ENCODE measurements at regions not wholly inside any gene's neighbourhood (a gene's known extent, or its start where the extent isn't known, plus 50 kb on each side); places are given as distances from the start of the nearest gene placed in this dataset.

DNA sequence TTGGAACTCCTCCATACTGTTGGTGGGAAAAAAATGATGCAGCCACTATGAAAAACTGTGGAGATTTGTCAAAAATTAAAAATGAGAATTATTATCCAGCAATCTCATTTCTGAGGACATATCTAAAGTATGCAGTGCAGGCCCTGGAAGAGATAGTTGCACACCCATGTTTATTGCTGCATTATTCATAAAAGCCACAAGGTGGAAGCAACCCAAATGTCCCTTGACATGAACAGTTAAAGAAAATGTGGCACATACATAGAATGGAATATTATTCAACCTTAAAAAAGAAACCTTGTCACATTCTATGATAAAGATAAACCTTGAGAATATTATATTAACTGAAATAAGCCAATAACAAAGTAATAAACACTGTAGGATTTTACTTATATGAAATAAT, 80.9 kb upstream of the ARHGEF26 start:
- Histone ChIP-seq H3K4me3 (no peak overlapping the region), H3K27ac (no peak overlapping the region), H3K4me1 (no peaks in the 10 kb centered on the region), H3K27me3 (no peaks in the 10 kb centered on the region), H3K36me3 (no peaks in the 10 kb centered on the region), H3K9me3 (no peaks in the 10 kb centered on the region)
- intact Hi-C loops (cut with DNase I; ENCODE audit: low total_unique reads): no loop called here
- DNase-seq (ENCODE audit: low spot score in 2 of 2): no peak
- TF ChIP-seq POLR2A (IDR thresholded peaks at IDR 0.05) (no peak), POLR2AphosphoS5 (IDR thresholded peaks at IDR 0.05) (no peak)
- TF ChIP-seq, protein P1, sequence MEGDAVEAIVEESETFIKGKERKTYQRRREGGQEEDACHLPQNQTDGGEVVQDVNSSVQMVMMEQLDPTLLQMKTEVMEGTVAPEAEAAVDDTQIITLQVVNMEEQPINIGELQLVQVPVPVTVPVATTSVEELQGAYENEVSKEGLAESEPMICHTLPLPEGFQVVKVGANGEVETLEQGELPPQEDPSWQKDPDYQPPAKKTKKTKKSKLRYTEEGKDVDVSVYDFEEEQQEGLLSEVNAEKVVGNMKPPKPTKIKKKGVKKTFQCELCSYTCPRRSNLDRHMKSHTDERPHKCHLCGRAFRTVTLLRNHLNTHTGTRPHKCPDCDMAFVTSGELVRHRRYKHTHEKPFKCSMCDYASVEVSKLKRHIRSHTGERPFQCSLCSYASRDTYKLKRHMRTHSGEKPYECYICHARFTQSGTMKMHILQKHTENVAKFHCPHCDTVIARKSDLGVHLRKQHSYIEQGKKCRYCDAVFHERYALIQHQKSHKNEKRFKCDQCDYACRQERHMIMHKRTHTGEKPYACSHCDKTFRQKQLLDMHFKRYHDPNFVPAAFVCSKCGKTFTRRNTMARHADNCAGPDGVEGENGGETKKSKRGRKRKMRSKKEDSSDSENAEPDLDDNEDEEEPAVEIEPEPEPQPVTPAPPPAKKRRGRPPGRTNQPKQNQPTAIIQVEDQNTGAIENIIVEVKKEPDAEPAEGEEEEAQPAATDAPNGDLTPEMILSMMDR (IDR thresholded peaks at IDR 0.05): no peak

DNA sequence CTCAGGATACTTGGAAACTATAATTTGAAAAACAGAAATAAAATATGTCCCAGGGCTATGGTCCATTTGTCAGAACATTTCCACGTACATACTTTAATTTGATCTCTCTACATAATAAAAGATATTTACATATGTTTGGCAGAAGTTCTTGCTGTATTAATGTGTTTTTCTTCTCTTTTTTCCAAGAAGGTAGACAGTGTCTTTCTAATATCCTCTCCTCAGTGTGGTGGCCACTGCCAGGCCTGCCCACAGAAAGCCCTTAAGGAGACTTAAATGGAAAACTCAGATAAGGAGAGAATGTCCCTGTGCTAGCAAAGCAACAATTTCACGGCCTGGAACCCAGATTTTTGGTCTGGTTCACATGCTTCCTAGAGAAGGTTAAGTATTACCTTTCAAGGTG, 76.5 kb upstream of the ARHGEF26 start:
- no peak for DNase-seq (ENCODE audit: low spot score in 2 of 2)
- TF ChIP-seq, protein P1 (IDR thresholded peaks at IDR 0.05): no peak
- TF ChIP-seq POLR2A (IDR thresholded peaks at IDR 0.05) (no peak), POLR2AphosphoS5 (IDR thresholded peaks at IDR 0.05) (no peak)
- Histone ChIP-seq H3K27me3 (no peaks in the 10 kb centered on the region), H3K27ac (no peak overlapping the region), H3K4me3 (no peak overlapping the region), H3K9me3 (no peaks in the 10 kb centered on the region), H3K36me3 (no peaks in the 10 kb centered on the region), H3K4me1 (no peaks in the 10 kb centered on the region)
- intact Hi-C loops (cut with DNase I; ENCODE audit: low total_unique reads): no loop called here

DNA sequence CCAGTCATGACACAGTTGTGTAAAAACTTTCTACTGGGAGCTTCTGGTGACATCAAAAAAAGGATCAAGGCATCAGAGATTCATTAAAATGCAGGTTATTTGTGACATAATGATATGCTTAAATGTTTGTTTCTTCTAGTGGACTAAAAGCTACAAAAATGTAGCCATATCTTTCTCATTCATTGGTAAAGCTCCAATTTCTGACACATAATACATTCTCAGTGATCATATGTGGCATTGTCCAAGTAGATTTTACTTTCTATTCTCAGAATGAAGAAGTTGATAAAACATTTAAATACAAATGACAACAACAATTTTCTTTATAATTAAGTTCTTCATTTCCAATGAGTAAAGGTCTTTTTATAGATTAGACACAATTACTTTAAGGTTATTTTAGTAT, 71.0 kb upstream of the ARHGEF26 start:
- H3K27ac ChIP-seq: no peak overlapping the region
- DNase-seq (ENCODE audit: low spot score in 2 of 2): no peak
- intact Hi-C loops (cut with DNase I; ENCODE audit: low total_unique reads): no loop called here

DNA sequence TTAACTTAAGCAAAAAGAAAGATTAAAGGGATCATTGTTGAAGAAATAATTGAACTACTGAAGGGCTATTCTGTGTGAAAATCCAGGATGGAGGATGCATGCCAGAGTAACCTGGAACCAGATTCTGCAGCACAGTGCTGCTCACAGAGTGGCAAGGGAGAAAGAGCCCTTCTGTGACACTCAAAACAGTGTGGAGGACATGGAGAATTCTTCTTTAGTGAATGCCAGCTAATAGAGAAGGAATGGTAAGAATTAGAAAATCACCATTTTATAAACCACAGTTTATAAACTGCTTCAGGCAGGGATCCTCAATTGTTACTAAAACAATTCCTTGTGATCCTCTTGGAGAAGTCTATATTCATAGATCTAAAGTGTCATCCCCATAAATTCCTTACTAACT, 70.4 kb upstream of the ARHGEF26 start:
- H3K4me3 ChIP-seq: no peak overlapping the region
- no peaks in the 10 kb centered on the region for H3K4me1 ChIP-seq
- DNase-seq (ENCODE audit: low spot score in 2 of 2): no peak
- no peak for TF ChIP-seq POLR2AphosphoS5 (IDR thresholded peaks at IDR 0.05)
- TF ChIP-seq, protein P1 (IDR thresholded peaks at IDR 0.05): no peak
- TF ChIP-seq POLR2A (IDR thresholded peaks at IDR 0.05): no peak
- no peaks in the 10 kb centered on the region for H3K27me3 ChIP-seq
- no peaks in the 10 kb centered on the region for H3K9me3 ChIP-seq
- H3K27ac ChIP-seq: no peak overlapping the region
- no peaks in the 10 kb centered on the region for H3K36me3 ChIP-seq
- intact Hi-C loops (cut with DNase I; ENCODE audit: low total_unique reads): no loop called here

More for the DNA sequence above, 71.0 kb upstream of the ARHGEF26 start:
- TF ChIP-seq POLR2AphosphoS5 (IDR thresholded peaks at IDR 0.05): no peak
- TF ChIP-seq POLR2A (IDR thresholded peaks at IDR 0.05): no peak
- TF ChIP-seq, protein P1 (IDR thresholded peaks at IDR 0.05): no peak
- Histone ChIP-seq H3K4me1 (no peaks in the 10 kb centered on the region), H3K27me3 (no peaks in the 10 kb centered on the region), H3K36me3 (no peaks in the 10 kb centered on the region), H3K4me3 (no peak overlapping the region), H3K9me3 (no peaks in the 10 kb centered on the region)

DNA sequence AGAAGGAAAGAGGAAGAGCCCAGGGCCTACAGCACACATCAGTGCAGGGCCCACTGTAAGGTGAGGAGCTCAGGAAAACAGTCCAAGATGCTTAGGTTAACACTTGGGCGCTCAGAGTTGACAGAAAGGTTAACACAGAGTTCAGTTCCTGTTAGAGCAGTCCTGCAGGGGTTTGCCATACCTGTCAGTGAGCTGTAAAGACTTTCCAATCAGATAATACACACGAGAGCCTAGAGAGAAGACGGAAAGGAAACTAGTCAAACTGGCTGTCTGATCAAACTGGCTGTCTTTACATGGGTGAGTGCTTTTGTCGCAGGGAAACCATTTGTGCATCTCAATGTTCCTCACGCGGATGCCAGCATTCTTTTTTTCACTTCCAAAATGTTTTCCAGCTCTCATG, 61.4 kb upstream of the ARHGEF26 start:
- Histone ChIP-seq H3K4me3 (no peak overlapping the region), H3K9me3 (no peaks in the 10 kb centered on the region), H3K4me1 (peaks cover 0 to 4% of the 10 kb centered on the region in 2 donors), H3K27ac (peak overlapping the region; percentile 73 to 76), H3K27me3 (no peaks in the 10 kb centered on the region), H3K36me3 (no peaks in the 10 kb centered on the region)
- DNase-seq (ENCODE audit: low spot score in 2 of 2): peak in 1 of 2 donors; percentile 23
- intact Hi-C loops (cut with DNase I; ENCODE audit: low total_unique reads): no loop called here
- TF ChIP-seq POLR2AphosphoS5 (IDR thresholded peaks at IDR 0.05) (no peak), POLR2A (IDR thresholded peaks at IDR 0.05) (no peak)
- TF ChIP-seq, protein P1 (IDR thresholded peaks at IDR 0.05): no peak

Data from breast epithelium (tissue), 4 donors.